Stimulated activated CD8-positive, alpha-beta memory T cell treated with anti-CD3 and anti-CD28 coated beads, Interleukin-4, amount 100 ng/mL, for 24 hours (primary cell): ENCODE measurements at regions not wholly inside any gene's neighbourhood (a gene's known extent, or its start where the extent isn't known, plus 50 kb on each side); places are given as distances from the start of the nearest gene placed in this dataset.
A peak's percentile ranks its signal among the peaks of the same experiment; 100 is the strongest.
"Not testable (repeated sequence)": the region's sequence is repeated elsewhere in the genome, so short reads cannot be mapped to it uniquely, and the experiment has no call there.

Experiments used
- DNase-seq: peaks from one replicate; pipeline ENCODE4 v3.0.0-alpha.2; 2020; ENCODE audit warnings: low read depth

- DNase-seq: no peak
Observed at GRCh38 chr3:18625085-18625484, 199.9 kb upstream of the SATB1 start.

GRCh38 chr3:18623220-18623619, 198.1 kb upstream of the SATB1 start:
- DNase-seq: no peak

- no peak for DNase-seq
Observed at GRCh38 chr3:18618723-18619122, 193.6 kb upstream of the SATB1 start.

GRCh38 chr3:18611991-18612390, 186.9 kb upstream of the SATB1 start:
- no peak for DNase-seq

- DNase-seq: no peak
Observed at GRCh38 chr3:18609187-18609586, 184.0 kb upstream of the SATB1 start.

- no peak for DNase-seq
Observed at GRCh38 chr3:18597919-18598318, 172.8 kb upstream of the SATB1 start.

- DNase-seq: no peak
Observed at GRCh38 chr3:18593231-18593630, 168.1 kb upstream of the SATB1 start.

GRCh38 chr3:18591120-18591519, 166.0 kb upstream of the SATB1 start:
- no peak for DNase-seq

GRCh38 chr3:18586076-18586475, 160.9 kb upstream of the SATB1 start:
- DNase-seq: no peak

- DNase-seq: no peak
Observed at GRCh38 chr3:18585004-18585968, 160.1 kb upstream of the SATB1 start.

GRCh38 chr3:18580268-18580667, 155.1 kb upstream of the SATB1 start:
- DNase-seq: no peak

GRCh38 chr3:18579661-18580060, 154.5 kb upstream of the SATB1 start:
- DNase-seq: no peak

- DNase-seq: no peak
Observed at GRCh38 chr3:18575573-18575972, 150.4 kb upstream of the SATB1 start.

- no peak for DNase-seq
Observed at GRCh38 chr3:18572809-18573208, 147.7 kb upstream of the SATB1 start.

GRCh38 chr3:18567293-18567692, 142.2 kb upstream of the SATB1 start:
- DNase-seq: no peak

GRCh38 chr3:18562364-18563154, 137.4 kb upstream of the SATB1 start:
- no peak for DNase-seq

- DNase-seq: no peak
Observed at GRCh38 chr3:18559331-18559842, 134.2 kb upstream of the SATB1 start.

- no peak for DNase-seq
Observed at GRCh38 chr3:18558507-18558906, 133.4 kb upstream of the SATB1 start.

GRCh38 chr3:18557216-18557615, 132.1 kb upstream of the SATB1 start:
- DNase-seq: no peak

GRCh38 chr3:18556503-18557135, 131.5 kb upstream of the SATB1 start:
- peak; percentile 54 for DNase-seq

GRCh38 chr3:18556001-18556408, 130.9 kb upstream of the SATB1 start:
- DNase-seq: no peak

GRCh38 chr3:18552579-18553105, 127.5 kb upstream of the SATB1 start:
- not testable (repeated sequence) for DNase-seq
